ENCODE measurements at regions not wholly inside any gene's neighbourhood (a gene's known extent, or its start where the extent isn't known, plus 50 kb on each side); places are given as distances from the start of the nearest gene placed in this dataset.

GRCh38 chr4:143095447-143095846, 89.3 kb upstream of the USP38 start:
- TF ChIP-seq CTCF (IDR thresholded peaks at IDR 0.05) = no peak
- TF ChIP-seq POLR2A (IDR thresholded peaks at IDR 0.05) = no peak
- no peak for TF ChIP-seq POLR2AphosphoS5 (IDR thresholded peaks at IDR 0.05)

All from breast epithelium (tissue), 3 donors.